ENCODE measurements at regions not wholly inside any gene's neighbourhood (a gene's known extent, or its start where the extent isn't known, plus 50 kb on each side); places are given as distances from the start of the nearest gene placed in this dataset.

- no peak overlapping the region for H3K4me3 ChIP-seq (ENCODE audit: low read length)
- DNase-seq (ENCODE audit: low read depth) = no peak
- TF ChIP-seq CTCF (conservative IDR thresholded peaks at IDR 0.05; ENCODE audit: low read length) = no peak
These were observed 53.1 kb downstream of the ATXN3L start for GRCh38 chrX:13266641-13267345.

GRCh38 chrX:13265549-13266132, 54.2 kb downstream of the ATXN3L start:
- no peak for DNase-seq (ENCODE audit: low read depth)
- no peak overlapping the region for H3K4me3 ChIP-seq (ENCODE audit: low read length)
- TF ChIP-seq CTCF (conservative IDR thresholded peaks at IDR 0.05; ENCODE audit: low read length) = no peak

- TF ChIP-seq CTCF (conservative IDR thresholded peaks at IDR 0.05; ENCODE audit: low read length) = no peak
- no peak overlapping the region for H3K4me3 ChIP-seq (ENCODE audit: low read length)
- DNase-seq (ENCODE audit: low read depth) = no peak
These were observed 54.7 kb downstream of the ATXN3L start for GRCh38 chrX:13265111-13265510.

GRCh38 chrX:13263560-13264251, 56.1 kb downstream of the ATXN3L start:
- no peak for TF ChIP-seq CTCF (conservative IDR thresholded peaks at IDR 0.05; ENCODE audit: low read length)
- DNase-seq (ENCODE audit: low read depth) = no peak
- no peak overlapping the region for H3K4me3 ChIP-seq (ENCODE audit: low read length)

GRCh38 chrX:13261348-13261747, 58.5 kb downstream of the ATXN3L start:
- no peak for TF ChIP-seq CTCF (conservative IDR thresholded peaks at IDR 0.05; ENCODE audit: low read length)
- DNase-seq (ENCODE audit: low read depth) = no peak
- no peak overlapping the region for H3K4me3 ChIP-seq (ENCODE audit: low read length)

- H3K4me3 ChIP-seq (ENCODE audit: low read length) = no peak overlapping the region
- DNase-seq (ENCODE audit: low read depth) = no peak
- TF ChIP-seq CTCF (conservative IDR thresholded peaks at IDR 0.05; ENCODE audit: low read length) = no peak
These were observed 59.3 kb downstream of the ATXN3L start for GRCh38 chrX:13260598-13260997.

GRCh38 chrX:13258725-13259124, 61.1 kb downstream of the ATXN3L start:
- no peak for TF ChIP-seq CTCF (conservative IDR thresholded peaks at IDR 0.05; ENCODE audit: low read length)
- DNase-seq (ENCODE audit: low read depth) = no peak
- H3K4me3 ChIP-seq (ENCODE audit: low read length) = no peak overlapping the region
